Osteocyte (in vitro differentiated cells): ENCODE measurements at regions not wholly inside any gene's neighbourhood (a gene's known extent, or its start where the extent isn't known, plus 50 kb on each side); places are given as distances from the start of the nearest gene placed in this dataset.

Experiments used
- DNase-seq: peaks from one replicate; pipeline ENCODE4 v3.0.0; 2021; ENCODE audit warnings: mixed read lengths; ENCODE audit not compliant: unreplicated experiment; ENCODE audit errors: extremely low spot score
- H3K27ac Mint-ChIP-seq: one replicate; pipeline ENCODE4 v1.8.0; 2021; ENCODE audit warnings: mild to moderate bottlenecking, mixed read lengths; ENCODE audit not compliant: unreplicated experiment
- H3K27me3 Mint-ChIP-seq: one replicate; pipeline ENCODE4 v1.8.0; 2021; ENCODE audit warnings: mixed read lengths; ENCODE audit not compliant: unreplicated experiment
- H3K36me3 Mint-ChIP-seq: one replicate; pipeline ENCODE4 v1.8.0; 2021; ENCODE audit warnings: mixed read lengths; ENCODE audit not compliant: unreplicated experiment
- H3K4me1 Mint-ChIP-seq: one replicate; pipeline ENCODE4 v1.8.0; 2021; ENCODE audit warnings: mixed read lengths; ENCODE audit not compliant: unreplicated experiment
- H3K4me3 Mint-ChIP-seq: one replicate; pipeline ENCODE4 v1.8.0; 2021; ENCODE audit warnings: mild to moderate bottlenecking, moderate library complexity, mixed read lengths; ENCODE audit not compliant: unreplicated experiment
- H3K9me3 Mint-ChIP-seq: one replicate; pipeline ENCODE4 v1.8.0; 2021; ENCODE audit warnings: mixed read lengths; ENCODE audit not compliant: unreplicated experiment
- CTCF ChIP-seq: fragments of 200-600 bp; sonication (generic); IDR thresholded peaks from 2 replicates; pipeline ENCODE4 v1.5.0; 2021; ENCODE audit warnings: antibody characterized with exemption, mild to moderate bottlenecking, moderate library complexity

DNA sequence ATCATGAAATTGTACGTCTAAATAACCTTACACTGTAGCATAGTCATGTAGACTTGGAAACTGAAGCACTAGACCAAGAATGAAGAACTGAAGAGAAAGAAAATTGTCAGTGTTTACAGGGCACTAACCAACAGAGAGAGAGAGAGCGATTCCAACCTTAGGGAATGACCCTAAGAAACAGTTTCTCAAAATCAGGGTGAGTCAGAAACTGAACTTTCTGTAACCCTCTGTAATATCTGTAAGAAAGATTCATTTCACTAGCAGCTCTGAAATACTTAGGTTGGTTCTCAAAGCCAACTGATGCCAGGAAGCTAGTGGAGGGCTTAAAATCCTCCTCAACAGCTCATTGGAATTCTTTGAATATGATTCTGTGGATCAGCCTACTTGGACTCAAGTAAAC lies 936.9 kb downstream of the EFNB2 start:
- Mint-ChIP-seq H3K4me3 (no peak overlapping the region), H3K9me3 (peaks cover 8% of the 10 kb centered on the region), H3K36me3 (no peaks in the 10 kb centered on the region), H3K27me3 (no peaks in the 10 kb centered on the region), H3K4me1 (peaks cover 2% of the 10 kb centered on the region), H3K27ac (no peak overlapping the region)
- TF ChIP-seq CTCF, result no peak
- no peak for DNase-seq

GRCh38 chr13:105597573-105597972 lies 937.9 kb downstream of the EFNB2 start:
- no peak for TF ChIP-seq CTCF
- DNase-seq, result no peak
- no peaks in the 10 kb centered on the region for H3K27me3 Mint-ChIP-seq
- no peaks in the 10 kb centered on the region for H3K36me3 Mint-ChIP-seq
- no peak overlapping the region for H3K4me3 Mint-ChIP-seq
- no peak overlapping the region for H3K27ac Mint-ChIP-seq
- H3K4me1 Mint-ChIP-seq, result peaks cover 2% of the 10 kb centered on the region
- peaks cover 8% of the 10 kb centered on the region for H3K9me3 Mint-ChIP-seq

DNA sequence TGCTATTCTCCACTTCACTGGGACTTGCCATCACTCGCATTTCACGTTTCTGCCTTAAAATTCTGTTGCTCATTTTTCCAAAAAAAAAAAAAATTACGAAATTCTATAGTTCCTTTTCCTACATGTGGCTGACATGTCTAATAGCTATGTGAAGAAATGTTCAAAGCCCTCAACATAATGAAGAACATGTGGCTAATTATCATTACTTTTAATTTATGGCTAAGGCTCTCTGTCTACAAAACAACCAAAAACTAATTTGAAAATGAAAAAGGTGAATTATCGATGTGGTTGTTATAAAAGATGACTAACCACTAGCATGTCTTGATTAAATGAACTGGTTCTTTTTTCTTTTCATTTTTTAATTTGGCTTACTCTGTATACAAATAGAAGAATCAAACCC lies 940.0 kb downstream of the EFNB2 start:
- Mint-ChIP-seq H3K36me3 (no peaks in the 10 kb centered on the region), H3K27ac (no peak overlapping the region), H3K9me3 (peaks cover 7% of the 10 kb centered on the region), H3K4me1 (peaks cover 4% of the 10 kb centered on the region), H3K4me3 (no peak overlapping the region), H3K27me3 (no peaks in the 10 kb centered on the region)
- no peak for DNase-seq
- no peak for TF ChIP-seq CTCF

GRCh38 chr13:105591277-105591676 lies 944.2 kb downstream of the EFNB2 start:
- Mint-ChIP-seq H3K27ac (no peak overlapping the region), H3K36me3 (no peaks in the 10 kb centered on the region), H3K4me3 (no peak overlapping the region), H3K9me3 (no peaks in the 10 kb centered on the region), H3K27me3 (no peaks in the 10 kb centered on the region), H3K4me1 (peaks cover 17% of the 10 kb centered on the region)
- TF ChIP-seq CTCF, result no peak
- DNase-seq, result no peak

GRCh38 chr13:105587786-105588185 lies 947.7 kb downstream of the EFNB2 start:
- Mint-ChIP-seq H3K27ac (no peak overlapping the region), H3K9me3 (no peaks in the 10 kb centered on the region), H3K4me3 (no peak overlapping the region), H3K4me1 (peaks cover 17% of the 10 kb centered on the region), H3K27me3 (no peaks in the 10 kb centered on the region), H3K36me3 (no peaks in the 10 kb centered on the region)
- no peak for TF ChIP-seq CTCF
- DNase-seq, result no peak
